ENCODE measurements at regions not wholly inside any gene's neighbourhood (a gene's known extent, or its start where the extent isn't known, plus 50 kb on each side); places are given as distances from the start of the nearest gene placed in this dataset.
A peak's percentile ranks its signal among the peaks of the same experiment; 100 is the strongest.

DNA sequence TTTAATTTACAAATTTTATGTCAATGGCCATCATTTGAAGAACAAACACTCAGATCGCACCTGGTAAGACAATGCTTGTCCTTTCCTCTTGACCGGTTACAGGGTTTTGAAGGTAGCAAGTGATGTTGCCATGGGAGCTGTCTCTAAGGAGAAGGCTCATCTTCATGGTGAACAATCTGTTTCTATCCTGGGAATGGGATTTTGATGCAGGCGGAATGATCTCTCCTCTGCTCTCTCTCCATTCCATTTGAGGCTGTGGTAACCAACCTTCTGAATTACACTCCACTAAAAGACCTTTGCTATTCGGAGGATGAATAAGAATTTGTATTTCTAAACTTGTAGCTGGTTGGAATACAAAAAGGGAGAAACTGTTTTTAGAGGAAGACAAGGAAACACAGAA is 57.9 kb upstream of the SLC5A9 start:
- no peak for DNase-seq

DNA sequence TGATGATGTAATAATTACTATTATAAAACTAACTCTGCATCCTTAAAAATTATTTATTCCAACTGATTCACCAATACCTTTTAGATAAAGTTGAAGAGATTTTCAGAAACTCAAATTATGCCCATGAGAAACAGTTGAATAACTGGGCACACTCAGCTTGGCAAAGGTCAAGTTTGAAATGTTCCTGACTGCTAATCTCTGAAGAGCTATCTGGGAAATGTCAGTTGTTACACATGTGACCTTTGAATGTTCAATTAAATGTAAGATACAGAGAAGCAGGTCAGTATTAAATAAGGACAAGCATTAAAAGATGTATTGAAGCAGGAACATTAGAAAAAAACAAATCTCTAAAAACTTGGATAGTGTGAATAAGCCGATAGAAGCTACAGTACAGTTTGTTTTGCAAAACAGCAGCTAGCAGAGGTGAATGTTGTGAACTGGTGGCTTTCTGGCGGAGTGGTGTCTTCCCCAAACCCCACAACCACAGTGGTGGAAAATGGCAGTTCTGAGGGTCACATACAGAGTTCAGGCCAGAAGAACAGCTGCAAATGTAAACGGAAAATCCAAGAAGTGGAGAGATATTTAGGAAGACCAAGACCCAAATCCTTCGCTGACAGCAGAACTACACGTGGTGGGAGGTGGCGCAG is 61.9 kb upstream of the SLC5A9 start:
- DNase-seq = no peak

DNA sequence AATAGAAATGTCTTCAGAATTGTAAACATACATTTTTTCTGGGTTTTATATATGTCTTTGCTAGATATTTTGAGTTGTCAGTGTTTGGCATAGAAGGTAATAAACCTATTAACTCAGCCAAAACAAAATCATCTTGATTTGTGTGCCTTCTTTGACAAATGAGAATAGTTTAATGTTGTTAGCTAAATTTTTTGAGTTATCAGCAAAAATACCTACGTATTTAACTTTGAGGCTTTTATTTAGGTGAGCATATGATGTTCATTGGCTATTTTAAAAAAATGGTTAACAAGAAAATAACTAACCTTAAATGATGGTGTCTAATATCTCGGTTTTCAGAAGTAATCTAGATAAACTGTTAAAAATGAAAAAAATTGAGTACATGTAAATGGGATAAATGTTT is 83.2 kb upstream of the SLC5A9 start:
- DNase-seq = no peak

DNA sequence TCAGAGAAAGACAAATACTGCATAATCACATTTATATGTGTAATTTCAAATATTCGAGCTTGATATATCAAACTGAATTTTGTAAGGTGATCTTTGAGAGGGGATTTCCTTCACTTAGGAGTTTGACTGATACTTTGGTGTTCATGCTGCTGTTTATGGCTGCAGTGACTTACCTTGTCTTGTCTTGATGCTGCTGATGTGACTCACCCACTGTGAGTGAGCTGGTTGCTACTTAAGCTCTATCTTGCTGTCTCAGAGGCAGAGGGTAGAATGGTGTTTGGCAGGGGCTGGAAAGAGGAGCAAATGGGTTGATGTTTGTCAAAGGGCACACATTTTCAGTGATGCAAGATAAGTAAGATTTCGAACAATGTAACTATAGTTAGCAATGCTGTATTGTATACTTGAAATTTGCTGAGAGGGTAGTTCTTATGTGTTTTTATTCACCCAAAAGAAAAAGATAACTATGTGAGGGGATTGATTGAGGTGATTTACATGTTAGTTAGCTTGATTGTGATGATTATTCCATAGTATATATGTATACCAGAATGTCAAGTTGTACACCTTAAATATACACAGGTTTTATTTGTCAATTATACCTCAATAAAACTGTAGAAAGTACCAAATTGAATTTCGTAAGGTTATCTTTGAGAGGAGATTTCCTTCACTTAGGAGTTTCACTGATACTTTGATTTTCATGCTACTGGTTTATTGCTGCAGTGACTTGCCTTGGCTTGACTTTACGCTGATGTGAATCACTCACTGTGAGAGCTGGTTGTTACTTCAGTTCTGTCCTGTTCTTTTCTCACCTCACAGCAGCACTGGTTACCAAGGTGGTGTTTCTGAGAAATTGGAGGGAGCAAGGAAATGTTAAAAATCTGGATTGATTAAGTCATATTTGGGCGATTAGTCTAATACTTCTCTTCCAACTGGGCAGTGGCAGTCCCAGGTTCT is 94.5 kb upstream of the SLC5A9 start:
- no peak for DNase-seq

DNA sequence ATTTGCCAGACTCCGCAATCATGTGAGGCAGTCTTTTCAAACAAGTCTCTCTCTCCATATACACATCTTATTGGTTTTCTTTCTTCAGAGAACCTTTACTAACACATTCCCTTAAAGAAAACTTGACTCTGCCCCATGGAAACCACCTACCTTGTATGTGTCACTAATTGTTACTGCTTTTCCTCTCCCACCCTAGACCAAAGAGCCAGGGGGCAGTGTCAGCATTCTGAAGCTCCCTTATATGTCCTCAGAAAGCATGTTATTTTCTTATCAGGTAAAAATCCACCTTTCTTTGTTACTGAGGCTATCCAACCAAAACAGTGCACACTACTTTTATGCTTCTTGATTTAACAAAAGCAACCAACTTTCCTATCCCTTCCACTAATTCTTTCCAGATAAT is 98.9 kb upstream of the SLC5A9 start:
- DNase-seq = no peak

DNA sequence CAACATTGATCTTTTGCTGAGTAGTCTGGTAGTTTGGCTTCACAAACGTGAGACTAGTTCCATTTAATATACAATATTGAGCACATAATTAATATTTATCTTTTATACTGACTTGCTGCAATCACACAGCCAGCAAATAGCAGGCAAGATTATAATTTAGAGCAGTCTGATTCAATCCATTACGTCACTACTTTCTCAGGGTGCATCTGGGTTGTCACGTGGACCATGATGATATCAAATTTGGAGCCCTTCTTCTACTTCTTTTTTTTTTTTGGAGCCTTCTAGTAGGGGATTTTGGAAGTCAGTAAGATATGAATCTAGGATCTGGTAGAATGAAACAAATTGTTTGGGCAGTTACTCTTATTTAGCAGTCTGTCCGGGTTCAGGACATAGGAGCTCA is 100.6 kb upstream of the SLC5A9 start:
- no peak for DNase-seq

DNA sequence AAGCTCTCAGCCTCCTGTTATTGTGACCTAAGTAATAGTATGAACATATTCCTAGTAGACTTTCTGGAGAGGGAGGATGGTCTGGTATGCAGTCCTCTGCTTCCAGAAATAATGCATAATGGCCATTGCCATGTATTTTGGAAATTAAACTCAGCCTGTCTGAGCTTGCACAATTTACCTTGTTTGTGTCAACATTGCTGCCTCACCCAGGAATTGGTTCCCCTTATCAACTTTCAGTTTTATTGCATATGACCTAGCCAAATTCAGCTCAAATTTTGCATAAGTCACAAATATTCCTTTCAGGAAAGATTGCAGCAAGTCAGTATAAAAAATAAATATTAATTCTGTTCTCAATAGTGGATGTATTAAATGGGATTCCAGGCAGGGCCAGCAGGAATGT is 101.9 kb upstream of the SLC5A9 start:
- DNase-seq = no peak

DNA sequence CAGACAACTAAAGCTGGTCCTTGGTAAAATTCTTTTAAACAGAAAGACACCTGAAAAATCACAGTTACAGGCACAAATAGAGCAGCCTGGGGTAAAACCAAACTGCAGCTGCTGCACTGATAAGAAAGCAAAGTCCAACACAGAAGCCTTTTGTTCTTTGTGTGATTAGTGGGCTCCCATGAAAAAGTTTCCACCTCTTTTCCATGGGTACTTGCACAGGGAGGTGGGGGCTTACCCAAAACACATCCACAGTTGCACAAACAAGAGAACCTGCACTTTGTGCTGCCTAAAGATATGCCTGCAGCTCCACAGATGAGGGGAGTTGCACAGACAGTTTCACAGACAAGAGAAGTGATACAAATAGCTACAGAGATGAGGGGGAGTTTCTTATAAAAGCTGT is 106.7 kb upstream of the SLC5A9 start:
- no peak for DNase-seq

DNA sequence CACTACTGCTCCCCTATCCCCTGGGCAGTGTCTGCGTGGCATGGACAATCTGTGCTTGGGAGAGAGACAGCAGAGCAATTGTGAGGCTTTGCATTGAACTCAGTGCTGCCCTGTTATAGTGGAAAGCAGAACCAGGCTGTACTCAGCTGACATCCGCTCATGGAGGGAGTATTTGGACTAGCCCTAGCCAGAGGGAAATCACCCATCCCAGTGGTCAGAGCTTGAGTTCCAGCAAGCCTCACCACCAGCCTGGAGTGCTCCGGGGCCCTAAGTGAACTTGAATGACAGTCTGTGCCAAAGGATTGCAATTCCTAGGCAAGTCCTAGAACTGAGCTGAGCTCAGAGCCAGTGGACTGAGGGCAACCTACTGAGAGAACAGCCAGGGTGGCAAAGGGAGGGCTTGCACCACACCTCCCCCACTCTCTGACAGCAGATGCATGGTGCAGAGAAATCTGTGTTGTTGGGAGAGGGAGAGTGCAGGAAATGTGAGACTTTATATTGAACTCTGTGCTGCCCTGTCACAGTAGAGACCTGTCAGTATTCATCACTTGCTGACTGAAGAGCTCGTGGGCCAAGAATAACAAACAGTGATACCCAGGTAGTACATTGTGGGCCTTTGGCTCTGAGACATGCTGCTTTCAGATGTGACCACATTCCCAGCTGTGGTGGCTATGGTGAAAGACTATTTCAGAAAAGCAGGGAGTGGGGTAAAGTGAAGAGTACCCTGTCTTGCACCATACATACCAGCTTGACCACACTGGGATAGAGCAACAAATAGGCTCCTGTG is 107.7 kb upstream of the SLC5A9 start:
- no peak for DNase-seq

DNA sequence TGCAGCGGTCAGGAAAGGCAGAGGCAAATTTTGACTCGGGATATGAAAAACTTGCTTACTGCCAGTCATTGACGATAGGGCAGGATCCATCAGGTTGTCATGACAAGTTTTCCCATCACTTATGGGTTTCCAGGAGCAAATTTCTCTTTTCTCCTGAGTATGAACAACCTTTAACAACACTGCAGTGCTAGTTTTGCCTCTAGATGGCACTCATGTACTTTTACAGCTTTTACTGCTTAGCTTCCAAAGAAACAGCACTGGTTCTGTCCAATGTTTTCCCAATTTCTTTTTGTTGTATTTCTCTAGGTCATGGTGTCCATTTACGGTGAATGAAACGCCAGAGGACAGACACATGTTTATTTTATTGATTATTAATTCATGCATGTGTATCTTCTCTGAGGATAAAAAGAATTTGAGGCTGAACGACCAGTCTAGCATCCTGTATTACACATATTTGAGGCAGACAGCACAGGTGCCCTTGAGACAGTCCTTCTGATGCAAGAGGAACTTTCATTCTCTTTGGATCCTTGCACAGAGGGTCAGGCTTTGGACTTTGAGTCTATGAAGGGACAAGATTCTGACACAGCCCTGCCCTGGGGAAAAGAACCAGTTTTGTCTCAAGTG is 112.3 kb upstream of the TRABD2B start:
- DNase-seq = no peak

DNA sequence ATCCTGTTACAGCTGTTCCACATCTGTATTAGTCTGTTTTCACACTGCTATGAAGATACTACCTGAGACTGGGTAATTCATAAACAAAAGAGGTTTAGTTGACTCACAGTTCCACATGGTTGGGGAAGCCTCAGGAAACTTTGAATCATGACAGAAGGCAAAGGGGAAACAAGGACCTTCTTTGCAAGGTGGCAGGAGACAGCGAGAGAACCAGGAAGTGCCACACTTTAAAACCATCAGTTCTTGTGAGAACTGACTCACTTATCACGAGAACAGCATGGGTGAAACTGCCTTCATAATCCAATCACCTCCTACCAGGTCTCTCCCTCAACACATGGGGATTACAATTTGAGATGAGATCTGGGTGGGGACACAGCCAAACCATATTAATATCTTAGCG is 110.3 kb upstream of the TRABD2B start:
- no peak for DNase-seq

DNA sequence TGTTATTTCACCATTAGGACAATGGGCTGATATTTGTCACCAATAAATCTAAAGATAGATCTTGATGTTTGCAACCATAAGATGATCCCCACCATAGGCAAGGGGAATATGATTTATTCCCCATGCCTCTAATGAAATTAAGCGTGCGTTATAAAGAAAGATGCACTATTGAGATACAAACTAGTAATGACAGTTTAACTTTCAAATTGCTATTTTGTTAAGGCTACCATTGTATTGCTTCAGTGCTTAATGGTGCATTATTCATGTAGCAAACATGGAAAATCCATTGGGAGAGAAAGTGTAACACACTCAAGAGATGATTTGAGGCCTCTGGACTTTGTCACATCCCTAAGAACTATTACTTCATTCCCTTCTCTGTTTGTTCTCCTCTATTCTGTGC is 108.9 kb upstream of the TRABD2B start:
- no peak for DNase-seq

DNA sequence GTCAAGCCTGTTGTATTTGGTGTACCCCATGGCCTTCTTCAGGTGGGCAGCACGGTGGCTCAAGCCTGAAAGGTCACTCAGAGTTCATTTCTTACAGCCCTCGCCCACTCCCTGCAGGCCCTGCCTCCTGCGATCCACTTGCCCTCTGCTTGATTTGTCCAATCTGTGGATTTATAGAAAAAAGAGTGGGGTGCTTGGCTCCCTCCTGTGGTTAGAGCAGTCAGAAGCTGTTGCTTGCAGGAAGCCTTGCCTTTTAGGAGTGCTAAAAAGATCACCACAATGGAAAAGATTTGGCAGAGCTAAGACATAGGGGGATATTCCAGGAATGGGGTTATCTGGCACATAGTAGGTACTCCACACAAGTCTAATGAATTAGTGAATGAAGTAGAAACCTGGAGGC is 108.0 kb upstream of the TRABD2B start:
- DNase-seq = no peak

DNA sequence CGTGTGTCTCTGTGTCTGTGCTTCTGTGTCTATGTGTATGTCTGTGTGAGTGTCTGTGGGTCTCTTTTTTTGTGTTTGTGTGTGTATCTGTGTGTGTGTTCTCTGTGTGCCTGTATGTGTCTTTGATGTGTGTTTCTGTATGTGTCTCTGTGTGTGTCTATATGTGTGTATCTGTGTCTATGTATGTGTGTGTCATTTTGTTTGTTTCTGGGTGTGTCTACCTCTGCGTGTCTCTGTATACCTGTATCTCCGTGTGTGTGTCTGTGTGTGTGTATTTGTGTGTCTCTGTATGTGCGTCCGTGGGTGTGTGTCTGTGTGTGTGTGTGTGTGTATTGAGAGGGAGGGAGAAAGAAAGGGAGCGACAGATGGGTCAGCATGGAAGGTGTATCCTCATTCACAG is 106.3 kb upstream of the TRABD2B start:
- DNase-seq = no peak

DNA sequence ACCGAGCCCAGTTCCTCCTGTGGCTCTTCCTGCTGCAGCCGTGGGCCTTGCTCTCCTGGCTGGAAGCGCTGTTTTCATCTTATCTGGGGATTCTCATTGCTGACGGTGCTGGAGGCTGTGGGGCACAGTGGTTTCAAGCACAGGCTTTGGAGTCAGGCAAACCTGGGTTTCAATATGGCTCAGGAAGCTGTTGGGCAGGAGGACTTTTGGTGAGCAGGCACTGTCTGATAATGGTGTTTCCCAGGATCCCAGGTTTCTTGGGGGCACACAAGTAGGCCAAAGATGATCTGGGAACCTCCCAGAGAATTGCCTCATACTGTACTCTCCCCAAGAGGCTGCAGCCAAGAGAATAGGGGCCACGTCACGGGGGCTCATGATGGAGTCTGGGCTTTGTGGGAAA is 105.6 kb upstream of the TRABD2B start:
- DNase-seq = no peak

DNA sequence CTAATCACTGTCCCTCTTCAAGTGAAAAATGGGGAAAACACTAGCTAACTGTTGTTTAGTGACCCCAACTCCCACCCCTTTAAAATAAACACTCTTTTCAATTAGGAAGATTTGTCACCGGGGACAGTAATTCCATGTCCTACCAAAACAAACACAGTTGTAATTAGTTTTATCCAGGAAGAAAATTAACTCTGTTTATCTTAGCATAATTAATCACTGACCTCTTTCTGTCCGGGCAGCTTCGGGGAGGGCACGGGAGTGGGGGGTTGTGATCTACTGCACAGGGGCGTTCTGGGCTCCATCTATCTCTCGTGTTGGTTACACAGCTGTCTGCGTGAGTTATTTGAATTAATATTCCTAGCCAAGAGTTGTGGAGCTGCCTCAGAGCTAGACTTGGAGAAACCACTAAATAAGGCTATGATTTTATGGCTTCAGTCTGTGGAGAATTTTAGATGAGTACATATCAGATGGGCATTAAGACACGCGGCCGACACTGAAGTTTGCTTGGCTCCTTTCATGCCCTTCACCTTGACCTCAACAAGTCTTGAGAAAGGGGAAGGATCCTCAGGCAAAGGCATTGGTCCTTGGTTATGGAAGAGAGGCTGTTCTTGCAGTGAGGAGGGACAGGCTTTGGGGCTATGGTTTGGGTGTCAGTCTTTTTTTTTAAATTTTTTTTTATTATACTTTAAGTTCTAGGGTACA is 102.0 kb upstream of the TRABD2B start:
- no peak for DNase-seq

DNA sequence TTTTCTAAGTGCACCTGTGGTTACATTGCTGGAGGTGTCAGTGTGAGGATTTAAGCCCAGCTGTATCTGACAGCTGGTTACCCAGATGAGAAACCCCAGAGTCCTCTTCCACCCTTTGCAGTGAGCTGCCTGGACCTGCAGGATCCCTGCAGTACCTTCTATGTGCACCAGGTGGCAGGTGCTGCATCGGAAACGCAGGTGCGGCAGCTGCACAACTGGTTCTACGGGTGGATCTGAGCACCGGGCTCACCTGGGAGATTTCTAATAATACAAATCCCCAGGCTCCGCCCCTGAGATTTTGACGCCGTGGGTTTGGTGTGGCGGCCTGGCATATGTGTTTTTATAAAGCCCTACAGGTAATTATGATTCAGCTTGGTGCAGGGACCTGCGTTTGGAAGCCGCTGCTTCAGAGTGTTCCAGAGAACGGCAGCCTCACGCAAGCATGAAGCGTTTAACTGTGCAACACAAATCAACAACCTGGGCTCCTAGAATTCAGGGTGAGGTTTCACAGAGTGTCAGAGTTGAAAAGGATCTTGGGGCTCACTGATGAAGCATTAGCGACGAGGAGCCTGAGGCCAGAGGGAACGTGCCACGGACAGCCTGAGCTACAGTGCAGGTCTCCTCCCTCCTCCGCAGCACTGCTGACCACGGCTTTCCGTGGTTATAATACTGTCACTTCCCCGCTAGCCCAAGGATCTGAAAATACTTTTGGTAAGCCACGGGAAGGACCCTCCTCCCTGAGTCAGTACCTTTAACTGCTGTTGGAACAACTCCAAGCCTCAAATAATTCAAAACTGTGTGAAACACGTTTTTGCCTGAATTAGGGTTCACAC is 96.7 kb upstream of the TRABD2B start:
- peak; percentile 69 for DNase-seq

DNA sequence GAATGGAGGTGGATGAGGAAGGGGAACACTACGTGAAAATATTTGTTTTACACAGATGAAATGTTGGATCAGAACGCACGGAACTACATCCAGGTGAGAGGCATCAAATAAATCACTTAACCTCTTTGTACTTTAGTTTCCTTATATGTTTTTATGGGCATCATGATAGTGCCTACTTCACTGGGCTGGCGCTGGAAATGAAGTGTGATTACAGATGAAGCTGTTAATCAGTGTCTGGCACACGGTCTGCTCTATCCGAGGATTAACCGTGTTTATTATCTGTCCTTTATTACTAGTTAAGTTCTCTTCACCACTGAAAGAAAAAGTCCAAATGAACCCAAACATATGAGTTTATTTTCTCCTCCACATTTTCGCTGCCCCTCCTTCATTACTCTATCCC is 96.0 kb upstream of the TRABD2B start:
- DNase-seq = no peak

DNA sequence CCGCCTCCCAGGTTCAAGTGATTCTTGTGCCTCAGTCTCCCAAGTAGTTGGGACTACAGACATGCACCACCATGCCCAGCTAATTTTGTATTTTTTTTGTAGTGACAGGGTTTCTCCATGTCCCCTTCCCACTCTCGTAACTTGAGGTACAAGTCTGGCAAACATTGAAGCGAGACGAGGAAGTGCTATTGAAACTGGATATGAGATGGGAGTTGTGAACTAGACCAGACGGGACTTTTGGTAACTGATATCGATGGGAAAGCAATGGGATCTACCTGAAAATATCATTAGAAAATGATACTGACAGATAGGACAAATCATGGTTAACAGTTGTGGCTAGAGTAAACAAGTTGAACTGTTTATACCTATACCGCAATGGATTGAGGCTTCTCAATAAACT is 95.2 kb upstream of the TRABD2B start:
- DNase-seq = no peak

DNA sequence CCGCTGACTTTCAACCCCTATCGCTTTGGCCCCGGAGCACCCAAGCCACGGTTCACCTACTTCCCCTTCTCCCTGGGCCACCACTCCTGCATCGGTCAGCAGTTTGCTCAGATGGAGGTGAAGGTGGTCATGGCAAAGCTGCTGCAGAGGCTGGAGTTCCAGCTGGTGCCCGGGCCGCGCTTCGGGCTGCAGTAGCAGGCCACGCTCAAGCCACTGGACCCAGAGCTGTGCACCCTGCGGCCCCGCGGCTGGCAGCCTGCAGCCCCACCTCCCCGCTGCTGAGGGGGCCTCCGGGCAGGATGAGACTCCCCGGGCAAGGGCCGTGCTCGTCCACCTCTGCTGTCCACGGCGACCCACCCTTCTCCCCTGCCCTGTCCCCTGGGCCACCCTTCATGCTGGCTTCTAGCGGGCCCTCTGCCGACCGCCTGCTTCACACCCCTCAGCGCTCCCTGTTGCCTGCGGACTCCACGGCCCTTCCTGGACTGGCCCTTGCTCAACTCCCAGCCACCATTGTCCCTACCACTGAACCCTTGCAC is 92.2 kb upstream of the TRABD2B start:
- no peak for DNase-seq

DNA sequence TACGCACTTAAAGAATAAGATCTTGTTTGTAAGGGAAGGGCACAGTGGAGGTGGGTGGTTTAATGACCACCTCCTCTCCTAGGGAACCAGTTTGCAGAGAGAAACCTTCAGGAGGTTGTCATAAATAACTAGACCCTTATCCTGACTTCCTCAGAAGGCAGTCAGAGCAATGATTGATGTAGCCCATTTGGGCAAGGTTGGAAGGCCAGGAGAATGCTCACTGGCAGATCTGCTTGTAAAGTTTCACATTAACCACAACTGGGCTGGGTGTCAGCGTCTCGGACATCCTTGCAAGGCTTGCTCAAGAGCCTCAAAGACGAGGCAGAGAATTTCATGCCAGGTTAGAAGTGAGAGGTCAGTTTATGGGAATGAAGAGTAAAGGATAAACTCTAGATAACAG is 87.6 kb upstream of the TRABD2B start:
- no peak for DNase-seq

Data from stimulated activated CD4-positive, alpha-beta T cell treated with anti-CD3 and anti-CD28 coated beads, Interleukin-12 subunit alpha, Interleukin-12 subunit beta, amount 100 ng/mL, for 4 hours (primary cell).